ENCODE measurements at regions not wholly inside any gene's neighbourhood (a gene's known extent, or its start where the extent isn't known, plus 50 kb on each side); places are given as distances from the start of the nearest gene placed in this dataset.

GRCh38 chr2:155748131-155748530, 584.4 kb downstream of the NR4A2 start:
- DNase-seq = no peak

GRCh38 chr2:155747531-155747930, 585.0 kb downstream of the NR4A2 start:
- DNase-seq = no peak

GRCh38 chr2:155733091-155733853, 599.2 kb downstream of the NR4A2 start:
- DNase-seq = no peak

GRCh38 chr2:155730804-155731203, 601.7 kb downstream of the NR4A2 start:
- DNase-seq = no peak

GRCh38 chr2:155727187-155727895, 605.2 kb downstream of the NR4A2 start:
- DNase-seq = no peak

GRCh38 chr2:155722290-155722689, 610.2 kb downstream of the NR4A2 start:
- no peak for DNase-seq

GRCh38 chr2:155715705-155716104, 616.8 kb downstream of the NR4A2 start:
- no peak for DNase-seq

GRCh38 chr2:155714983-155715382, 617.5 kb downstream of the NR4A2 start:
- no peak for DNase-seq

- no peak for DNase-seq
Measured at GRCh38 chr2:155708071-155708470, 624.5 kb downstream of the NR4A2 start.

GRCh38 chr2:155703917-155704316, 628.6 kb downstream of the NR4A2 start:
- no peak for DNase-seq

GRCh38 chr2:155703048-155703447, 629.5 kb downstream of the NR4A2 start:
- DNase-seq = no peak

GRCh38 chr2:155701721-155702120, 630.8 kb downstream of the NR4A2 start:
- no peak for DNase-seq

GRCh38 chr2:155696571-155696970, 636.0 kb downstream of the NR4A2 start:
- no peak for DNase-seq

- no peak for DNase-seq
Measured at GRCh38 chr2:155695505-155695904, 637.0 kb downstream of the NR4A2 start.

- DNase-seq = no peak
Measured at GRCh38 chr2:155692856-155693255, 639.7 kb downstream of the NR4A2 start.

- DNase-seq = no peak
Measured at GRCh38 chr2:155692106-155692505, 640.4 kb downstream of the NR4A2 start.

- DNase-seq = no peak
Measured at GRCh38 chr2:155690785-155691184, 641.7 kb downstream of the NR4A2 start.

- no peak for DNase-seq
Measured at GRCh38 chr2:155689791-155690190, 642.7 kb downstream of the NR4A2 start.

GRCh38 chr2:155687181-155687580, 645.3 kb downstream of the NR4A2 start:
- DNase-seq = no peak

GRCh38 chr2:155679647-155680046, 652.9 kb downstream of the NR4A2 start:
- DNase-seq = no peak

- DNase-seq = no peak
Measured at GRCh38 chr2:155675920-155676319, 656.6 kb downstream of the NR4A2 start.

GRCh38 chr2:155665704-155666103, 666.8 kb downstream of the NR4A2 start:
- no peak for DNase-seq

GRCh38 chr2:155663265-155663664, 669.3 kb downstream of the NR4A2 start:
- DNase-seq = no peak

- DNase-seq = no peak
Measured at GRCh38 chr2:155662224-155662623, 670.3 kb downstream of the NR4A2 start.

- DNase-seq = no peak
Measured at GRCh38 chr2:155653176-155653575, 679.3 kb downstream of the NR4A2 start.

Measured in NCI-H1092 (cell line).